Cardiac septum (tissue), 1 donor: ENCODE measurements at regions not wholly inside any gene's neighbourhood (a gene's known extent, or its start where the extent isn't known, plus 50 kb on each side); places are given as distances from the start of the nearest gene placed in this dataset.
"Not testable (repeated sequence)": the region's sequence is repeated elsewhere in the genome, so short reads cannot be mapped to it uniquely, and the experiment has no call there.

Experiments used
- DNase-seq: peaks from one replicate; pipeline ENCODE4 v3.0.0-alpha.2; 2020; ENCODE audit warnings: low spot score
- intact Hi-C: fragments of 100-400 bp; cut with DNase I; formaldehyde crosslinking; loops from one replicate; pipeline ENCODE4 v1.14.0; 2022
- donor health status: DM: no; HTN: no; CAD: no.

GRCh38 chr3:88863196-88863595, 244.2 kb upstream of the EPHA3 start:
- DNase-seq, result no peak
- intact Hi-C loops, result no loop called here

- intact Hi-C loops, result no loop called here
- DNase-seq, result no peak
These were observed 230.7 kb upstream of the EPHA3 start for GRCh38 chr3:88876724-88877123.

- no peak for DNase-seq
- intact Hi-C loops, result no loop called here
These were observed 227.5 kb upstream of the EPHA3 start for GRCh38 chr3:88879905-88880304.

- intact Hi-C loops, result no loop called here
- DNase-seq, result no peak
These were observed 225.3 kb upstream of the EPHA3 start for GRCh38 chr3:88882121-88882520.

GRCh38 chr3:88886624-88887023, 220.8 kb upstream of the EPHA3 start:
- intact Hi-C loops, DNase-seq: not testable (repeated sequence)

- intact Hi-C loops, result no loop called here
- no peak for DNase-seq
These were observed 211.4 kb upstream of the EPHA3 start for GRCh38 chr3:88896026-88896425.

- no peak for DNase-seq
- intact Hi-C loops, result no loop called here
These were observed 195.0 kb upstream of the EPHA3 start for GRCh38 chr3:88912294-88912877.

GRCh38 chr3:88918841-88919240, 188.6 kb upstream of the EPHA3 start:
- DNase-seq, result no peak
- intact Hi-C loops, result no loop called here

GRCh38 chr3:88921986-88922385, 185.4 kb upstream of the EPHA3 start:
- DNase-seq, result no peak
- intact Hi-C loops, result no loop called here

GRCh38 chr3:88926221-88926620, 181.2 kb upstream of the EPHA3 start:
- no peak for DNase-seq
- intact Hi-C loops, result no loop called here

GRCh38 chr3:88930611-88931010, 176.8 kb upstream of the EPHA3 start:
- intact Hi-C loops, result no loop called here
- no peak for DNase-seq

- intact Hi-C loops, result no loop called here
- DNase-seq, result no peak
These were observed 170.6 kb upstream of the EPHA3 start for GRCh38 chr3:88936831-88937230.

- intact Hi-C loops, result no loop called here
- no peak for DNase-seq
These were observed 167.1 kb upstream of the EPHA3 start for GRCh38 chr3:88940296-88940695.

GRCh38 chr3:88947013-88947412, 160.4 kb upstream of the EPHA3 start:
- intact Hi-C loops, result no loop called here
- DNase-seq, result no peak

GRCh38 chr3:88954853-88955252, 152.6 kb upstream of the EPHA3 start:
- no peak for DNase-seq

GRCh38 chr3:88955274-88955673, 152.1 kb upstream of the EPHA3 start:
- intact Hi-C loops, result no loop called here
- DNase-seq, result no peak

More at GRCh38 chr3:88954853-88955252, 152.6 kb upstream of the EPHA3 start:
- intact Hi-C loops, result no loop called here

GRCh38 chr3:88957711-88958439, 149.5 kb upstream of the EPHA3 start:
- intact Hi-C loops, result no loop called here
- DNase-seq, result no peak

GRCh38 chr3:88960019-88960418, 147.4 kb upstream of the EPHA3 start:
- intact Hi-C loops, result no loop called here

GRCh38 chr3:88963003-88963402, 144.4 kb upstream of the EPHA3 start:
- intact Hi-C loops, result no loop called here
- no peak for DNase-seq

More at GRCh38 chr3:88960019-88960418, 147.4 kb upstream of the EPHA3 start:
- no peak for DNase-seq

GRCh38 chr3:88979760-88980159, 127.7 kb upstream of the EPHA3 start:
- intact Hi-C loops, result no loop called here
- no peak for DNase-seq

GRCh38 chr3:88983458-88983857, 124.0 kb upstream of the EPHA3 start:
- DNase-seq, result no peak
- intact Hi-C loops, result no loop called here

GRCh38 chr3:88984256-88984655, 123.2 kb upstream of the EPHA3 start:
- no peak for DNase-seq
- intact Hi-C loops, result no loop called here
